Activated T-helper 17 cell treated with anti-CD3 and anti-CD28 coated beads, Interleukin-2, amount 50 U/mL, for 72 hours (primary cell): ENCODE measurements at regions not wholly inside any gene's neighbourhood (a gene's known extent, or its start where the extent isn't known, plus 50 kb on each side); places are given as distances from the start of the nearest gene placed in this dataset.

Experiments
- ATAC-seq: fragments of 150-1000 bp; cut with Tn5 transposase; replicated peaks from 2 replicates; pipeline ENCODE4 v1.10.0; 2021; ENCODE audit warnings: mild to moderate bottlenecking, moderate library complexity
- H3K27ac Mint-ChIP-seq: one replicate; pipeline ENCODE4 v1.8.0; 2022; ENCODE audit warnings: mixed read lengths
- H3K27me3 Mint-ChIP-seq: one replicate; pipeline ENCODE4 v1.8.0; 2022; ENCODE audit warnings: mixed read lengths
- H3K36me3 Mint-ChIP-seq: one replicate; pipeline ENCODE4 v1.8.0; 2022; ENCODE audit warnings: low read depth, mild to moderate bottlenecking, mixed read lengths
- H3K4me1 Mint-ChIP-seq: one replicate; pipeline ENCODE4 v1.8.0; 2022; ENCODE audit warnings: mixed read lengths
- H3K4me3 Mint-ChIP-seq: one replicate; pipeline ENCODE4 v1.8.0; 2022; ENCODE audit warnings: mild to moderate bottlenecking, mixed read lengths
- H3K9me3 Mint-ChIP-seq: one replicate; pipeline ENCODE4 v1.8.0; 2022; ENCODE audit warnings: mixed read lengths

GRCh38 chrX:10288373-10288975 lies 131.7 kb downstream of the CLCN4 start:
- Mint-ChIP-seq H3K36me3 (no peaks in the 10 kb centered on the region), H3K9me3 (no peaks in the 10 kb centered on the region), H3K4me3 (no peak overlapping the region), H3K27ac (no peak overlapping the region), H3K4me1 (no peaks in the 10 kb centered on the region), H3K27me3 (no peaks in the 10 kb centered on the region)
- no peak for ATAC-seq

- no peak for ATAC-seq
- no peak overlapping the region for H3K27ac Mint-ChIP-seq
- H3K27me3 Mint-ChIP-seq: no peaks in the 10 kb centered on the region
- no peak overlapping the region for H3K4me3 Mint-ChIP-seq
- H3K9me3 Mint-ChIP-seq: no peaks in the 10 kb centered on the region
- H3K4me1 Mint-ChIP-seq: no peaks in the 10 kb centered on the region
- H3K36me3 Mint-ChIP-seq: no peaks in the 10 kb centered on the region
These were observed 139.8 kb downstream of the CLCN4 start for GRCh38 chrX:10296576-10296975.

GRCh38 chrX:10310511-10310910 lies 153.7 kb downstream of the CLCN4 start:
- Mint-ChIP-seq H3K27ac (no peak overlapping the region), H3K36me3 (no peaks in the 10 kb centered on the region), H3K27me3 (no peaks in the 10 kb centered on the region), H3K4me3 (no peak overlapping the region), H3K4me1 (no peaks in the 10 kb centered on the region), H3K9me3 (no peaks in the 10 kb centered on the region)
- ATAC-seq: no peak

GRCh38 chrX:10314530-10315104 lies 157.8 kb downstream of the CLCN4 start:
- Mint-ChIP-seq H3K27ac (no peak overlapping the region), H3K9me3 (no peaks in the 10 kb centered on the region), H3K27me3 (no peaks in the 10 kb centered on the region)

GRCh38 chrX:10325611-10326010 lies 168.8 kb downstream of the CLCN4 start:
- no peaks in the 10 kb centered on the region for H3K36me3 Mint-ChIP-seq

More at GRCh38 chrX:10314530-10315104, 157.8 kb downstream of the CLCN4 start:
- H3K4me3 Mint-ChIP-seq: no peak overlapping the region
- no peak for ATAC-seq
- H3K36me3 Mint-ChIP-seq: no peaks in the 10 kb centered on the region
- no peaks in the 10 kb centered on the region for H3K4me1 Mint-ChIP-seq

GRCh38 chrX:10326578-10326977 lies 169.8 kb downstream of the CLCN4 start:
- H3K27ac Mint-ChIP-seq: no peak overlapping the region
- no peak for ATAC-seq
- no peaks in the 10 kb centered on the region for H3K9me3 Mint-ChIP-seq
- H3K27me3 Mint-ChIP-seq: no peaks in the 10 kb centered on the region
- no peaks in the 10 kb centered on the region for H3K36me3 Mint-ChIP-seq
- no peaks in the 10 kb centered on the region for H3K4me1 Mint-ChIP-seq
- no peak overlapping the region for H3K4me3 Mint-ChIP-seq

More at GRCh38 chrX:10325611-10326010, 168.8 kb downstream of the CLCN4 start:
- Mint-ChIP-seq H3K4me3 (no peak overlapping the region), H3K27me3 (no peaks in the 10 kb centered on the region), H3K4me1 (no peaks in the 10 kb centered on the region), H3K27ac (no peak overlapping the region), H3K9me3 (no peaks in the 10 kb centered on the region)
- no peak for ATAC-seq

GRCh38 chrX:10327651-10328050 lies 170.9 kb downstream of the CLCN4 start:
- H3K36me3 Mint-ChIP-seq: no peaks in the 10 kb centered on the region
- H3K27ac Mint-ChIP-seq: no peak overlapping the region
- no peaks in the 10 kb centered on the region for H3K27me3 Mint-ChIP-seq
- no peaks in the 10 kb centered on the region for H3K4me1 Mint-ChIP-seq
- no peaks in the 10 kb centered on the region for H3K9me3 Mint-ChIP-seq
- no peak for ATAC-seq
- H3K4me3 Mint-ChIP-seq: no peak overlapping the region

GRCh38 chrX:10329984-10330383 lies 173.2 kb downstream of the CLCN4 start:
- Mint-ChIP-seq H3K9me3 (no peaks in the 10 kb centered on the region), H3K4me3 (no peak overlapping the region), H3K36me3 (no peaks in the 10 kb centered on the region), H3K27ac (no peak overlapping the region), H3K27me3 (no peaks in the 10 kb centered on the region), H3K4me1 (no peaks in the 10 kb centered on the region)
- no peak for ATAC-seq

GRCh38 chrX:10341309-10341708 lies 184.5 kb downstream of the CLCN4 start:
- no peaks in the 10 kb centered on the region for H3K27me3 Mint-ChIP-seq

GRCh38 chrX:10350221-10350620 lies 193.4 kb downstream of the CLCN4 start:
- H3K4me3 Mint-ChIP-seq: no peak overlapping the region
- no peaks in the 10 kb centered on the region for H3K36me3 Mint-ChIP-seq
- no peak overlapping the region for H3K27ac Mint-ChIP-seq
- ATAC-seq: no peak
- H3K4me1 Mint-ChIP-seq: no peaks in the 10 kb centered on the region
- no peaks in the 10 kb centered on the region for H3K27me3 Mint-ChIP-seq
- no peaks in the 10 kb centered on the region for H3K9me3 Mint-ChIP-seq

More at GRCh38 chrX:10341309-10341708, 184.5 kb downstream of the CLCN4 start:
- Mint-ChIP-seq H3K4me1 (no peaks in the 10 kb centered on the region), H3K36me3 (no peaks in the 10 kb centered on the region), H3K9me3 (no peaks in the 10 kb centered on the region), H3K27ac (no peak overlapping the region), H3K4me3 (no peak overlapping the region)
- no peak for ATAC-seq

GRCh38 chrX:10350981-10351380 lies 194.2 kb downstream of the CLCN4 start:
- Mint-ChIP-seq H3K4me1 (no peaks in the 10 kb centered on the region), H3K27me3 (no peaks in the 10 kb centered on the region), H3K27ac (no peak overlapping the region), H3K4me3 (no peak overlapping the region), H3K9me3 (no peaks in the 10 kb centered on the region), H3K36me3 (no peaks in the 10 kb centered on the region)
- ATAC-seq: no peak

- H3K27me3 Mint-ChIP-seq: no peaks in the 10 kb centered on the region
- H3K27ac Mint-ChIP-seq: no peak overlapping the region
- H3K9me3 Mint-ChIP-seq: no peaks in the 10 kb centered on the region
- ATAC-seq: no peak
- H3K36me3 Mint-ChIP-seq: no peaks in the 10 kb centered on the region
- no peaks in the 10 kb centered on the region for H3K4me1 Mint-ChIP-seq
- no peak overlapping the region for H3K4me3 Mint-ChIP-seq
These were observed 195.8 kb downstream of the CLCN4 start for GRCh38 chrX:10352536-10352935.

- H3K4me1 Mint-ChIP-seq: no peaks in the 10 kb centered on the region
- no peak overlapping the region for H3K4me3 Mint-ChIP-seq
- H3K27ac Mint-ChIP-seq: no peak overlapping the region
- H3K36me3 Mint-ChIP-seq: no peaks in the 10 kb centered on the region
- H3K9me3 Mint-ChIP-seq: no peaks in the 10 kb centered on the region
- ATAC-seq: peak; percentile 42
- H3K27me3 Mint-ChIP-seq: no peaks in the 10 kb centered on the region
These were observed 200.2 kb downstream of the CLCN4 start for GRCh38 chrX:10356979-10357378.

- H3K9me3 Mint-ChIP-seq: no peaks in the 10 kb centered on the region
- no peak for ATAC-seq
- H3K4me1 Mint-ChIP-seq: no peaks in the 10 kb centered on the region
- no peaks in the 10 kb centered on the region for H3K27me3 Mint-ChIP-seq
- H3K4me3 Mint-ChIP-seq: no peak overlapping the region
- no peak overlapping the region for H3K27ac Mint-ChIP-seq
- no peaks in the 10 kb centered on the region for H3K36me3 Mint-ChIP-seq
These were observed 202.2 kb downstream of the CLCN4 start for GRCh38 chrX:10358958-10359357.

GRCh38 chrX:10360116-10360515 lies 203.3 kb downstream of the CLCN4 start:
- Mint-ChIP-seq H3K27ac (no peak overlapping the region), H3K4me1 (no peaks in the 10 kb centered on the region), H3K27me3 (no peaks in the 10 kb centered on the region), H3K36me3 (no peaks in the 10 kb centered on the region), H3K4me3 (no peak overlapping the region), H3K9me3 (no peaks in the 10 kb centered on the region)
- ATAC-seq: no peak
